LNCaP clone FGC (cell line): ENCODE measurements at regions not wholly inside any gene's neighbourhood (a gene's known extent, or its start where the extent isn't known, plus 50 kb on each side); places are given as distances from the start of the nearest gene placed in this dataset.

Experiments used
- DNase-seq: peaks from one replicate; pipeline ENCODE4 v3.0.0-alpha.2; 2011; ENCODE audit warnings: low read depth
- H3K4me3 ChIP-seq: 2 replicates; pipeline ENCODE4 v1.5.1; 2011; ENCODE audit warnings: mild to moderate bottlenecking, low read depth, low read length, control low read depth
- TF ChIP-seq, protein P1 (sequence below): IDR thresholded peaks from 2 replicates; pipeline ENCODE4 v1.5.1; 2012; ENCODE audit warnings: mild to moderate bottlenecking; ENCODE audit not compliant: control insufficient read depth, insufficient read depth; ENCODE audit errors: extremely low read depth

DNA sequence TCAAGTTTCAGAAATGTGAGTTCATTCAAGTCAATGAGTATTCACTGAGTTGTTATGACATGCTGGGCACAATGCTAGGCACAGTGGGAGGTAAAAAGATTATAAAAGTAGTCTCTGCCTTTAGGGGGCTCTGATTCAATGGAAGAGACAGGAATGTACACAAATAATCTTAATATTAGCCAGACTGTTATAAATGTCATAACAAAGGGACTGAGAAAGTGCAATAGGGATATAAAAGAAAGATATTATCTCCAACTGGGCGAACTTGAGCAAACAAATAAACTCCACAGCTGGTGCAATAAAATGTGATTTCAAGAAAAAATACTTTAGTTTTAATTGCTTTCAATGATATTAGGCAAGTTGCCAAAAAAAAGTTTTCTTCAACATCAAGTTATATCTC lies 755.2 kb downstream of the BRINP1 start:
- H3K4me3 ChIP-seq = no peak overlapping the region
- no peak for DNase-seq
- TF ChIP-seq, protein P1, sequence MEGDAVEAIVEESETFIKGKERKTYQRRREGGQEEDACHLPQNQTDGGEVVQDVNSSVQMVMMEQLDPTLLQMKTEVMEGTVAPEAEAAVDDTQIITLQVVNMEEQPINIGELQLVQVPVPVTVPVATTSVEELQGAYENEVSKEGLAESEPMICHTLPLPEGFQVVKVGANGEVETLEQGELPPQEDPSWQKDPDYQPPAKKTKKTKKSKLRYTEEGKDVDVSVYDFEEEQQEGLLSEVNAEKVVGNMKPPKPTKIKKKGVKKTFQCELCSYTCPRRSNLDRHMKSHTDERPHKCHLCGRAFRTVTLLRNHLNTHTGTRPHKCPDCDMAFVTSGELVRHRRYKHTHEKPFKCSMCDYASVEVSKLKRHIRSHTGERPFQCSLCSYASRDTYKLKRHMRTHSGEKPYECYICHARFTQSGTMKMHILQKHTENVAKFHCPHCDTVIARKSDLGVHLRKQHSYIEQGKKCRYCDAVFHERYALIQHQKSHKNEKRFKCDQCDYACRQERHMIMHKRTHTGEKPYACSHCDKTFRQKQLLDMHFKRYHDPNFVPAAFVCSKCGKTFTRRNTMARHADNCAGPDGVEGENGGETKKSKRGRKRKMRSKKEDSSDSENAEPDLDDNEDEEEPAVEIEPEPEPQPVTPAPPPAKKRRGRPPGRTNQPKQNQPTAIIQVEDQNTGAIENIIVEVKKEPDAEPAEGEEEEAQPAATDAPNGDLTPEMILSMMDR = no peak

DNA sequence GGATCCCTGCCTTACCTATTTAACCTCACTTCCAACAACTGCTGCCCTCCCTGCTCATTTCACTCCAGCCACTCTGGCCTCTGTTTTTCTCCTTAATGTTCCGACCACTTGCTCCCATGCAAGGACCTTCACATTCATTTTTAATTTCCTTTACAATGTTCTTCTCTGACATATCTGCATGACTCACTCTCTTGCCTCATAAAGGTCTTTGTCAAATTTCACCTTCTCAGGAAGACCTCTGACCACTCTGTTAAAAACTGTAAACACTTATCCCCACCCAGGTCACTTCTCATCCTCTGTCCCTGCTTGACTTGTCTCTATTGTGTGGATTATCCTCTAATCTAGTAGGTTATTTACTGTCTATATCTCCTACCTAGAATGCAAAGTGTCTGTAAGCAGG lies 751.2 kb downstream of the BRINP1 start:
- no peak overlapping the region for H3K4me3 ChIP-seq
- TF ChIP-seq, protein P1 = no peak
- no peak for DNase-seq

DNA sequence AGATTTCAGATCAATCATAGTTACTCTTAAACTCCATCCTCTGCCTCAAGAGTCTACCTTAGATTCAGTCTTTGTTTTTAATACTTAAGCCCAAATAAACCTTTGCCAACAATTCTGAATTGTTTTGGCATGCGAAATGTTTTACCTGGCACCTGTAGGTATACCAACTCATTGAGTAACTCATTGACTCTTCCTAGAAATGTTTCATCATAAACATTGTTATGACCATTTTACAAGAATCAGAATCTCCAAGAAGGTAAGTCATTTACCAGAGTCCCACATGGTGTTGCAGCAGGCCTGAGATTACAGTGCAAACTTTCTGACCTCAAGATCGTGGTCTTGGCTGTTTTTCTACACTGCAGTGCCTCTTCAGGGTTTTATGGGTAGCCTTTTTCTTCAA lies 750.4 kb downstream of the BRINP1 start:
- TF ChIP-seq, protein P1 = no peak
- H3K4me3 ChIP-seq = no peak overlapping the region
- no peak for DNase-seq

DNA sequence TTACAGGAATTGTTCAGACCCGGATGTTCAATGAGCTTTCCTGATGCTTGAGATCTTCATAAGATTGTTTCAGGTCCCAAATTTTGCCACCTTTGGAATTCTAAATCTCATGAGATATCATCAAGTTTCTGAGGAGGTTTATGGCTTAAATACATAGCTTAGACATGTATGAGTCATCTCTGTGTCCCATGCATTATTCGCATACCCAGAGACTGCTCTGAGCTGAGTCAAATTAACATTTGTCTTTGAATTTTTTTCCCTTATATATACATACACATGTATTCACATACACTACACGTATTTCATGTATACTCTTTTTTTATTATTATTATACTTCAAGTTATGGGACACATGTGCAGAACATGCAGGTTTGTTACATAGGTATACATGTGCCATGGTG lies 744.6 kb downstream of the BRINP1 start:
- DNase-seq = no peak
- no peak overlapping the region for H3K4me3 ChIP-seq
- TF ChIP-seq, protein P1 = no peak

DNA sequence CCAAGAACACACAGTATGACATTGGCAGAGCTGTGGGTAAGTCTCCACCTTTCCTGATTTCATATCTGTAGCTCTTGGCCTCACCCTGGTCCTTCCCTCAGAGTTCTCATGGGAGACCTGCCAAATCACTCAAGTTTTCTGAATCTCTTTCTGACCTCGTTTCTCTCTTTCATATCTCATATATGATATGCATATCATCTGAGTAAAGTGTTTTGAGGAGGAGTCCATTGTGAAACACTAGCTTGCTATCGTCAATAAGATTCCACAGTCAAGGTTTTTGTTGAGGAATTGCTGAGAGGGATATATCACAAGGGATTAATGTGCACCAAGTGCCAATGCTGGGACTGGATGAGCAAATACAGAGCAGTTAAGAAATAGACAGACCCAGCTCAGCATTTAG lies 739.2 kb downstream of the BRINP1 start:
- no peak overlapping the region for H3K4me3 ChIP-seq
- DNase-seq = no peak
- TF ChIP-seq, protein P1 = no peak

DNA sequence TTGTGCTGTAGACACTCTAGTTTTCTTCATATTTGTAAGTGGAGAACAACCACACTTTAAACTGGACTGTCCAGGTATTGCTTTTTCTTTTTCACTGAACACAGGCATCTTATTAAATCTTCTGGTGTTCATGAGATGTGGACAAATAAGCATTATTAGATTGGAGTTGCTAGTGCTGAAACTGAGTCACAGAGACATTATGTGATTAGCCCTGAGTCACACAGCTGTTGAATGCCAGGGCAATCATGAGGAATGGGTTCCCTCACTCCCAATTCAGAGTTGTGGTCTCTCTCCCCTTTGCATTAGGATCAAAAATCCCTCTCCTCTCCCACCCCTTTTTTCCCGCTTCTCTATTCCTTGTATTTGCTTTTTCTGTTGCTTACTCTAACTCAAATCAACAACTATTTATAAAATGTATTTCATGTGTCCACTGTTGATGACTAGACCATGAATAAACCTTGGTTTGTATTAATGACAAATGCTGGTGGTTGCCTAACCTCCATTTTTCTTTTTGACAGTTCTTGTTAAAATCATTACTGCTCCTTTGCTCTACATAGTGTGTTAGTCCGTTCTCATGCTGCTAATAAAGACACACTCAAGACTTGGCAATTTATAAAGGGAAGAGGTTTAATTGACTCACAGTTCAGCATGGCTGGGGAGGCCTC lies 738.2 kb downstream of the BRINP1 start:
- H3K4me3 ChIP-seq = no peak overlapping the region
- TF ChIP-seq, protein P1 = no peak
- DNase-seq = no peak

DNA sequence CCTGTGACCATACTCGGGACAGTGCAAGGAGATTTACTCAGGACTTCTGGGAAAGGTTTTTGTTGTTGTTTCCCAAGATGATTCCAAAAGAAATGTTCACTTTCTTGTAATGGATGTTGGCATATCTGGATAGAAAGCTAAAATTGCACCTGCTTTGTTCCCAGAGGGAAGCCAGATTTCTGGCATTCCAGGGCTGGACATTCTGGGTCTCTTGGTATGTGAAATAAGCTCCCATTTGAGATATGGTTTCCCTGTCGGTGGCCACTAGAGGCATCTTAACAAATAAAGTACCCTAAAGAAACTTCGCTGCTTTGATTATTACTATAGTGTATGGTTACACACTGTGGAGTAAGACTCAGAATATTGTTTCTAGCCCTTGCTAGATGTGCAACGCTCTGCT lies 737.3 kb downstream of the BRINP1 start:
- no peak overlapping the region for H3K4me3 ChIP-seq
- TF ChIP-seq, protein P1 = no peak
- DNase-seq = no peak
